SK-N-SH (cell line): ENCODE measurements at regions not wholly inside any gene's neighbourhood (a gene's known extent, or its start where the extent isn't known, plus 50 kb on each side); places are given as distances from the start of the nearest gene placed in this dataset.

Source experiments
- CTCF ChIA-PET: fragments of 300-600, 350-600 bp; formaldehyde crosslinking; extraction: SDS; loops from one replicate; lab custom pipeline; 2021; lab: Yijun Ruan, JAX
- POLR2A ChIA-PET: fragments of 350-600 bp; sonication (Branson Sonifier 250); formaldehyde crosslinking; extraction: SDS; loops from one replicate; lab custom pipeline; 2020; ENCODE audit warnings: antibody characterized with exemption, inconsistent platforms; lab: Yijun Ruan, JAX
- DNase-seq: peaks from one replicate; pipeline ENCODE4 v3.0.0; 2012
- H2AFZ ChIP-seq: fragments of 200-600 bp; sonication (generic); 2 replicates; pipeline ENCODE4 v1.8.1; 2016; ENCODE audit warnings: antibody characterized with exemption, mild to moderate bottlenecking, low read depth
- H3F3A ChIP-seq: fragments of 200-600 bp; sonication (generic); replicated peaks from 2 replicates; pipeline ENCODE3; 2016; ENCODE audit warnings: antibody characterized with exemption, mild to moderate bottlenecking; ENCODE audit not compliant: insufficient read depth
- H3K27ac ChIP-seq, 2 experiments: fragments of 200-500 bp in 1 of 2; fragments of 200-600 bp in 1 of 2; sonication (Bioruptor generic) in 1 of 2; sonication (generic), shearing (Covaris generic) in 1 of 2; 2 replicates each; pipeline versions ENCODE4 v1.5.1 to v1.6.1; 2014 to 2016; ENCODE audit warnings: low read depth in 2 of 2, inconsistent platforms in 1 of 2, low read length in 1 of 2, mild to moderate bottlenecking in 1 of 2, mixed read lengths in 1 of 2
- H3K27me3 ChIP-seq: fragments of 200-600 bp; sonication (generic), shearing (Covaris generic); 2 replicates; pipeline ENCODE4 v1.6.1; 2016; ENCODE audit warnings: mixed run types; ENCODE audit not compliant: insufficient read depth
- H3K36me3 ChIP-seq, 2 experiments: fragments of 200-500 bp in 1 of 2; fragments of 200-600 bp in 1 of 2; sonication (Bioruptor generic) in 1 of 2; sonication (generic) in 1 of 2; replicated peaks in 1 of 2; 2 replicates each; pipeline versions ENCODE3 to v1.5.1; 2014 to 2016; ENCODE audit warnings: low read length in 1 of 2, mild to moderate bottlenecking in 1 of 2; ENCODE audit not compliant: insufficient read depth in 2 of 2, control insufficient read depth in 1 of 2
- H3K4me1 ChIP-seq, 2 experiments: fragments of 200-500 bp in 1 of 2; fragments of 200-600 bp in 1 of 2; sonication (Bioruptor generic) in 1 of 2; sonication (generic), shearing (Covaris generic) in 1 of 2; 2 replicates each; pipeline versions ENCODE4 v1.5.1 to v1.6.1; 2014 to 2016; ENCODE audit warnings: low read depth in 1 of 2, low read length in 1 of 2, mixed run types in 1 of 2; ENCODE audit not compliant: insufficient read depth in 2 of 2, control insufficient read depth in 1 of 2
- H3K4me2 ChIP-seq: fragments of 200-600 bp; sonication (generic), shearing (Covaris generic); 2 replicates; pipeline ENCODE4 v1.6.1; 2017; ENCODE audit warnings: mixed run types
- H3K4me3 ChIP-seq, 2 experiments: fragments of 200-500 bp in 1 of 2; fragments of 200-600 bp in 1 of 2; sonication (Bioruptor generic) in 1 of 2; sonication (generic), shearing (Covaris generic) in 1 of 2; 2 replicates each; pipeline versions ENCODE4 v1.5.1 to v1.8.1; 2014 to 2016; ENCODE audit warnings: low read depth in 2 of 2, inconsistent platforms in 1 of 2, low read length in 1 of 2, mild to moderate bottlenecking in 1 of 2, mixed read lengths in 1 of 2, moderate library complexity in 1 of 2
- H3K79me2 ChIP-seq: fragments of 200-600 bp; sonication (generic); 2 replicates; pipeline ENCODE4 v1.8.1; 2017; ENCODE audit warnings: mild to moderate bottlenecking; ENCODE audit not compliant: insufficient read depth
- H3K9ac ChIP-seq: fragments of 200-600 bp; sonication (generic); 2 replicates; pipeline ENCODE4 v1.6.1; 2017; ENCODE audit warnings: mixed run types
- H3K9me2 ChIP-seq: fragments of 200-600 bp; sonication (generic); 2 replicates; pipeline ENCODE4 v1.6.1; 2017; ENCODE audit warnings: mixed run types
- H3K9me3 ChIP-seq: fragments of 200-600 bp; sonication (generic); 2 replicates; pipeline ENCODE4 v1.6.1; 2017; ENCODE audit warnings: mixed run types, mild to moderate bottlenecking, moderate library complexity
- H4K20me1 ChIP-seq: fragments of 200-600 bp; sonication (generic); 2 replicates; pipeline ENCODE4 v1.6.1; 2017; ENCODE audit warnings: mild to moderate bottlenecking, mixed run types; ENCODE audit not compliant: insufficient read depth
- CHD2 ChIP-seq: fragments of 150-350 bp; IDR thresholded peaks from 2 replicates; pipeline ENCODE4 v1.6.1; 2018; ENCODE audit warnings: low read length; ENCODE audit not compliant: partially characterized antibody
- EP300 ChIP-seq, 2 experiments: IDR thresholded peaks; 2 replicates each; pipeline versions ENCODE4 v1.4.0 to v1.6.1; 2012; ENCODE audit warnings: borderline replicate concordance in 1 of 2, low read depth in 1 of 2, low read length in 1 of 2
- GATA2 ChIP-seq: sonication (generic); formaldehyde crosslinking; IDR thresholded peaks from 2 replicates; pipeline ENCODE4 v1.5.0; 2020; ENCODE audit warnings: mild to moderate bottlenecking, missing genetic modification reagents
- JUND ChIP-seq: IDR thresholded peaks from 2 replicates; pipeline ENCODE4 v1.4.0; 2012
- MXI1 ChIP-seq: IDR thresholded peaks from 2 replicates; pipeline ENCODE4 v1.6.1; 2012; ENCODE audit warnings: mild to moderate bottlenecking, low read depth, low read length, improper control_type of control experiment
- POLR2AphosphoS5 ChIP-seq: IDR thresholded peaks from 2 replicates; pipeline ENCODE4 v1.6.1; 2012; ENCODE audit warnings: low read depth, low read length
- RAD21 ChIP-seq: IDR thresholded peaks from 2 replicates; pipeline ENCODE4 v1.6.1; 2012; ENCODE audit warnings: mild to moderate bottlenecking, low read length
- RFX5 ChIP-seq: IDR thresholded peaks from 2 replicates; pipeline ENCODE4 v1.6.1; 2012; ENCODE audit warnings: mild to moderate bottlenecking, improper control_type of control experiment, low read length
- SIN3A ChIP-seq: IDR thresholded peaks from 2 replicates; pipeline ENCODE4 v1.6.1; 2012; ENCODE audit warnings: low read depth, mild to moderate bottlenecking, low read length, moderate library complexity, borderline replicate concordance
- SMC3 ChIP-seq: IDR thresholded peaks from 2 replicates; pipeline ENCODE4 v1.6.1; 2012; ENCODE audit warnings: low read depth, low read length, improper control_type of control experiment
- TCF12 ChIP-seq: IDR thresholded peaks from 2 replicates; pipeline ENCODE4 v1.4.0; 2012
- USF2 ChIP-seq: fragments of 150-350 bp; IDR thresholded peaks from 2 replicates; pipeline ENCODE4 v1.6.1; 2017; ENCODE audit warnings: antibody characterized with exemption, low read length, low read depth, borderline replicate concordance
- YY1 ChIP-seq: IDR thresholded peaks from 2 replicates; pipeline ENCODE4 v1.4.0; 2012; ENCODE audit warnings: low read depth, mild to moderate bottlenecking
- WGBS: methylation state at CpG from one replicate; pipeline ENCODE4 v1.1.6; 2017; ENCODE audit warnings: low lambda C conversion rate; 5-methylcytosine and 5-hydroxymethylcytosine counted together
- TF ChIP-seq, protein P1 (sequence below): IDR thresholded peaks from 2 replicates; pipeline ENCODE4 v1.6.1; 2012; ENCODE audit warnings: mild to moderate bottlenecking, low read depth, low read length, moderate library complexity
- TF ChIP-seq, protein P2 (sequence below): IDR thresholded peaks from 2 replicates; pipeline ENCODE4 v1.4.0; 2012; ENCODE audit warnings: low read depth, borderline replicate concordance
- TF ChIP-seq, protein P3 (sequence below): fragments of 150-350 bp; IDR thresholded peaks from 2 replicates; pipeline ENCODE4 v1.6.1; 2016; ENCODE audit warnings: mild to moderate bottlenecking, low read depth, low read length

DNA sequence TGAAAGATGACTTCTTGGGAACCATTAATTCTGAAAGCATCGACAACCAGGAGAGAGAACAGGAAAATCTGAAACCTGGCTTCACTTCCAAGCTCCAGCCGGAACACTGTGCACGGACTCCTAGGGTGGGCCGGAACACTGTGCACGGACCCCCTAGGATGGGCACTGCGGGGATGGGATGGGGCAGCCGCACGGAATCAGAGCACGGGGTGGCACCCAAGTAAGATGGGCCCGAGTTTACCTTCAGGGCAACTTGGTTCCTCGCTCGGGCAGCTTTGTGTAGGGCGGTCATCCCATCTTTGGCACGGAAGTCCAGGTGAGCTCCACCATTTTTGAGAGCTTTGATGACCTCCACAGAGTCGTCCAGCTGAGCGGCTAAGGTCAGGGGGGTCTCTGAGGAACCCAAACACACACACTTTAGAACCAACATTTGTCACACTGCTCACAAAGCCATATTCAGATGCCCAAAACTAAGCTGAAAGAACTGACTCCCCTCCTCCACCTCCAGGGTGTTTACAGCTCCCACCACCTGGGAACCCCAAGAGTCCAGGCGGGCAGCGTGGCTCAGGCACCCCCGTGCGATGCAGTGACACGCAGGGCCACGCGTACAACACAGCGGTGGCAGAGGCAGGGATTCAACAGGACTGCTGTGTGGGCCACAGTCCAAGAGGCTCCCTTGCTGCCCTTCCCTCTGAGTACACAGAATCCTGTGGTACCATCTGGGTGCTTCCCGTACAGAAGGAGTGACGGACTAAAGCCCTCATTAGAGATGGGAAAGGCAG lies 157.9 kb downstream of the SHANK2 start:
- no peaks in the 10 kb centered on the region for H3K36me3 ChIP-seq

GRCh38 chr11:71093783-71094182 lies 158.6 kb downstream of the SHANK2 start:
- no peak overlapping the region for H2AFZ ChIP-seq
- TF ChIP-seq EP300 (IDR thresholded peaks at IDR 0.05; ENCODE audit: borderline replicate concordance in 1 of 2, low read depth in 1 of 2, low read length in 1 of 2), result no peak
- TF ChIP-seq GATA2 (CRISPR knock-in tag), result no peak
- no peak for TF ChIP-seq SIN3A
- TF ChIP-seq, protein P1, sequence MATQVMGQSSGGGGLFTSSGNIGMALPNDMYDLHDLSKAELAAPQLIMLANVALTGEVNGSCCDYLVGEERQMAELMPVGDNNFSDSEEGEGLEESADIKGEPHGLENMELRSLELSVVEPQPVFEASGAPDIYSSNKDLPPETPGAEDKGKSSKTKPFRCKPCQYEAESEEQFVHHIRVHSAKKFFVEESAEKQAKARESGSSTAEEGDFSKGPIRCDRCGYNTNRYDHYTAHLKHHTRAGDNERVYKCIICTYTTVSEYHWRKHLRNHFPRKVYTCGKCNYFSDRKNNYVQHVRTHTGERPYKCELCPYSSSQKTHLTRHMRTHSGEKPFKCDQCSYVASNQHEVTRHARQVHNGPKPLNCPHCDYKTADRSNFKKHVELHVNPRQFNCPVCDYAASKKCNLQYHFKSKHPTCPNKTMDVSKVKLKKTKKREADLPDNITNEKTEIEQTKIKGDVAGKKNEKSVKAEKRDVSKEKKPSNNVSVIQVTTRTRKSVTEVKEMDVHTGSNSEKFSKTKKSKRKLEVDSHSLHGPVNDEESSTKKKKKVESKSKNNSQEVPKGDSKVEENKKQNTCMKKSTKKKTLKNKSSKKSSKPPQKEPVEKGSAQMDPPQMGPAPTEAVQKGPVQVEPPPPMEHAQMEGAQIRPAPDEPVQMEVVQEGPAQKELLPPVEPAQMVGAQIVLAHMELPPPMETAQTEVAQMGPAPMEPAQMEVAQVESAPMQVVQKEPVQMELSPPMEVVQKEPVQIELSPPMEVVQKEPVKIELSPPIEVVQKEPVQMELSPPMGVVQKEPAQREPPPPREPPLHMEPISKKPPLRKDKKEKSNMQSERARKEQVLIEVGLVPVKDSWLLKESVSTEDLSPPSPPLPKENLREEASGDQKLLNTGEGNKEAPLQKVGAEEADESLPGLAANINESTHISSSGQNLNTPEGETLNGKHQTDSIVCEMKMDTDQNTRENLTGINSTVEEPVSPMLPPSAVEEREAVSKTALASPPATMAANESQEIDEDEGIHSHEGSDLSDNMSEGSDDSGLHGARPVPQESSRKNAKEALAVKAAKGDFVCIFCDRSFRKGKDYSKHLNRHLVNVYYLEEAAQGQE, result no peak
- no peak for TF ChIP-seq USF2
- TF ChIP-seq TCF12, result no peak
- DNase-seq, result no peak
- H3K4me2 ChIP-seq, result no peak overlapping the region
- H3F3A ChIP-seq, result no peaks in the 10 kb centered on the region
- no peaks in the 10 kb centered on the region for H3K9me3 ChIP-seq
- H3K4me1 ChIP-seq, result no peaks in the 10 kb centered on the region
- ChIA-PET POLR2A (no interaction called here), CTCF (no interaction called here)
- no peaks in the 10 kb centered on the region for H3K79me2 ChIP-seq
- WGBS, result 53% methylated on average over 8 of the region's 14 CpGs
- H4K20me1 ChIP-seq, result no peaks in the 10 kb centered on the region
- H3K27me3 ChIP-seq, result no peaks in the 10 kb centered on the region
- no peak overlapping the region for H3K27ac ChIP-seq
- no peaks in the 10 kb centered on the region for H3K9me2 ChIP-seq
- H3K36me3 ChIP-seq, result no peaks in the 10 kb centered on the region
- no peak overlapping the region for H3K9ac ChIP-seq
- no peak overlapping the region for H3K4me3 ChIP-seq

More for the DNA sequence above, 157.9 kb downstream of the SHANK2 start:
- Histone ChIP-seq H3K79me2 (no peaks in the 10 kb centered on the region), H3K9ac (no peak overlapping the region), H3K9me3 (no peaks in the 10 kb centered on the region), H3K9me2 (no peaks in the 10 kb centered on the region), H3K4me2 (no peak overlapping the region), H2AFZ (no peak overlapping the region), H3K27me3 (no peaks in the 10 kb centered on the region), H3K27ac (no peak overlapping the region), H3K4me3 (no peak overlapping the region), H3K4me1 (no peaks in the 10 kb centered on the region), H3F3A (no peaks in the 10 kb centered on the region), H4K20me1 (no peaks in the 10 kb centered on the region)
- WGBS, result 63% methylated on average over 5 of the region's 26 CpGs
- ChIA-PET POLR2A (no interaction called here), CTCF (interaction anchor here (0.6 kb wide), 1 partner anchor 36 kb away, joined by 3 read pairs; no protein-coding TSS in a partner anchor)
- TF ChIP-seq YY1, result no peak
- TF ChIP-seq, protein P2, sequence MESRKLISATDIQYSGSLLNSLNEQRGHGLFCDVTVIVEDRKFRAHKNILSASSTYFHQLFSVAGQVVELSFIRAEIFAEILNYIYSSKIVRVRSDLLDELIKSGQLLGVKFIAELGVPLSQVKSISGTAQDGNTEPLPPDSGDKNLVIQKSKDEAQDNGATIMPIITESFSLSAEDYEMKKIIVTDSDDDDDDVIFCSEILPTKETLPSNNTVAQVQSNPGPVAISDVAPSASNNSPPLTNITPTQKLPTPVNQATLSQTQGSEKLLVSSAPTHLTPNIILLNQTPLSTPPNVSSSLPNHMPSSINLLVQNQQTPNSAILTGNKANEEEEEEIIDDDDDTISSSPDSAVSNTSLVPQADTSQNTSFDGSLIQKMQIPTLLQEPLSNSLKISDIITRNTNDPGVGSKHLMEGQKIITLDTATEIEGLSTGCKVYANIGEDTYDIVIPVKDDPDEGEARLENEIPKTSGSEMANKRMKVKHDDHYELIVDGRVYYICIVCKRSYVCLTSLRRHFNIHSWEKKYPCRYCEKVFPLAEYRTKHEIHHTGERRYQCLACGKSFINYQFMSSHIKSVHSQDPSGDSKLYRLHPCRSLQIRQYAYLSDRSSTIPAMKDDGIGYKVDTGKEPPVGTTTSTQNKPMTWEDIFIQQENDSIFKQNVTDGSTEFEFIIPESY, result no peak
- TF ChIP-seq RAD21, result no peak
- no peak for TF ChIP-seq SIN3A
- no peak for TF ChIP-seq JUND
- TF ChIP-seq RFX5, result no peak
- no peak for TF ChIP-seq EP300 (IDR thresholded peaks at IDR 0.05; ENCODE audit: borderline replicate concordance in 1 of 2, low read depth in 1 of 2, low read length in 1 of 2)
- no peak for TF ChIP-seq SMC3
- TF ChIP-seq CHD2, result no peak
- TF ChIP-seq USF2, result no peak
- no peak for TF ChIP-seq MXI1
- no peak for TF ChIP-seq POLR2AphosphoS5
- TF ChIP-seq, protein P3, sequence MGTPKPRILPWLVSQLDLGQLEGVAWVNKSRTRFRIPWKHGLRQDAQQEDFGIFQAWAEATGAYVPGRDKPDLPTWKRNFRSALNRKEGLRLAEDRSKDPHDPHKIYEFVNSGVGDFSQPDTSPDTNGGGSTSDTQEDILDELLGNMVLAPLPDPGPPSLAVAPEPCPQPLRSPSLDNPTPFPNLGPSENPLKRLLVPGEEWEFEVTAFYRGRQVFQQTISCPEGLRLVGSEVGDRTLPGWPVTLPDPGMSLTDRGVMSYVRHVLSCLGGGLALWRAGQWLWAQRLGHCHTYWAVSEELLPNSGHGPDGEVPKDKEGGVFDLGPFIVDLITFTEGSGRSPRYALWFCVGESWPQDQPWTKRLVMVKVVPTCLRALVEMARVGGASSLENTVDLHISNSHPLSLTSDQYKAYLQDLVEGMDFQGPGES, result no peak
- DNase-seq, result no peak
